CD14-positive monocyte (primary cell): ENCODE measurements at regions not wholly inside any gene's neighbourhood (a gene's known extent, or its start where the extent isn't known, plus 50 kb on each side); places are given as distances from the start of the nearest gene placed in this dataset.

Experiments
- DNase-seq, 3 donors: peaks; one replicate each; pipeline ENCODE4 v3.0.0-alpha.2; 2011 to 2022
- H2AFZ ChIP-seq: 2 replicates; pipeline ENCODE4 v1.6.0; 2012; ENCODE audit warnings: mild to moderate bottlenecking, low read depth, low read length, inconsistent platforms; ENCODE audit not compliant: insufficient read depth, poor library complexity, severe bottlenecking
- H3K27ac ChIP-seq, 2 donors: 1 replicate in 1 of 2; 2 replicates in 1 of 2; pipeline ENCODE4 v1.5.1; 2012 to 2013; ENCODE audit warnings: low read length in 2 of 2, control low read depth in 1 of 2, inconsistent platforms in 1 of 2, low read depth in 1 of 2, mild to moderate bottlenecking in 1 of 2
- H3K27me3 ChIP-seq, 2 donors: one replicate each; pipeline versions ENCODE4 v1.6.0 to v1.6.1; 2011 to 2013; ENCODE audit warnings: low read length in 2 of 2; ENCODE audit not compliant: control insufficient read depth in 2 of 2, insufficient read depth in 2 of 2
- H3K36me3 ChIP-seq, 2 donors: replicated peaks in 1 of 2; 1 replicate in 1 of 2; 2 replicates in 1 of 2; pipeline versions ENCODE4 v1.5.1 to v1.6.1; 2012 to 2013; ENCODE audit warnings: low read length in 2 of 2, control low read depth in 1 of 2, inconsistent platforms in 1 of 2, mild to moderate bottlenecking in 1 of 2; ENCODE audit not compliant: insufficient read depth in 2 of 2, control insufficient read depth in 1 of 2
- H3K4me1 ChIP-seq, 2 donors: 1 replicate in 1 of 2; 2 replicates in 1 of 2; pipeline versions ENCODE4 v1.5.1 to v1.6.1; 2012 to 2013; ENCODE audit warnings: low read length in 2 of 2, control low read depth in 1 of 2, inconsistent platforms in 1 of 2, mild to moderate bottlenecking in 1 of 2, moderate library complexity in 1 of 2; ENCODE audit not compliant: insufficient read depth in 2 of 2, control insufficient read depth in 1 of 2
- H3K4me2 ChIP-seq: replicated peaks from 2 replicates; pipeline ENCODE3; 2012; ENCODE audit warnings: low read length, moderate library complexity, mild to moderate bottlenecking; ENCODE audit not compliant: poor library complexity, severe bottlenecking; ENCODE audit errors: extremely low read depth
- H3K4me3 ChIP-seq, 3 experiments: fragments of 200-600 bp in 1 of 3; sonication (generic) in 1 of 3; replicated peaks in 1 of 3; 1 replicate in 2 of 3; 2 replicates in 1 of 3; pipeline ENCODE4 v1.5.1; 2011 to 2013; ENCODE audit warnings: low read length in 3 of 3, mild to moderate bottlenecking in 3 of 3, control low read depth in 2 of 3, low read depth in 2 of 3, inconsistent platforms in 1 of 3, moderate library complexity in 1 of 3
- H3K79me2 ChIP-seq: 2 replicates; pipeline ENCODE4 v1.6.0; 2012; ENCODE audit warnings: mild to moderate bottlenecking, control low read depth, inconsistent platforms, low read length, moderate library complexity; ENCODE audit not compliant: insufficient read depth
- H3K9ac ChIP-seq: 2 replicates; pipeline ENCODE4 v1.6.0; 2017; ENCODE audit warnings: low read length, mild to moderate bottlenecking; ENCODE audit not compliant: insufficient read depth, poor library complexity, severe bottlenecking
- H3K9me3 ChIP-seq, 2 donors: replicated peaks in 1 of 2; 1 replicate in 1 of 2; 2 replicates in 1 of 2; pipeline versions ENCODE4 v1.5.1 to v1.6.1; 2012 to 2013; ENCODE audit warnings: low read length in 2 of 2, control low read depth in 1 of 2; ENCODE audit not compliant: control insufficient read depth in 1 of 2, insufficient read depth in 1 of 2
- H4K20me1 ChIP-seq: 2 replicates; pipeline ENCODE4 v1.6.0; 2012; ENCODE audit warnings: mild to moderate bottlenecking, low read length, control low read depth, moderate library complexity; ENCODE audit not compliant: insufficient read depth
- H3K27ac Mint-ChIP-seq, 7 donors: one replicate each; pipeline ENCODE4 v1.8.0; 2020; ENCODE audit warnings: mild to moderate bottlenecking in 7 of 7, mixed read lengths in 7 of 7, moderate library complexity in 6 of 7, inconsistent platforms in 2 of 7
- H3K27me3 Mint-ChIP-seq, 3 donors: one replicate each; pipeline ENCODE4 v1.8.0; 2021 to 2022; ENCODE audit warnings: low read depth in 3 of 3, mild to moderate bottlenecking in 3 of 3, mixed read lengths in 3 of 3, moderate library complexity in 3 of 3, inconsistent platforms in 1 of 3
- H3K36me3 Mint-ChIP-seq, 2 donors: one replicate each; pipeline ENCODE4 v1.8.0; 2020; ENCODE audit warnings: mixed read lengths in 2 of 2, inconsistent platforms in 1 of 2, mild to moderate bottlenecking in 1 of 2
- H3K4me1 Mint-ChIP-seq: one replicate; pipeline ENCODE4 v1.8.0; 2020; ENCODE audit warnings: mild to moderate bottlenecking, mixed read lengths
- H3K4me3 Mint-ChIP-seq, 2 donors: one replicate each; pipeline ENCODE4 v1.8.0; 2020; ENCODE audit warnings: mild to moderate bottlenecking in 2 of 2, mixed read lengths in 2 of 2, moderate library complexity in 1 of 2
- H3K9me3 Mint-ChIP-seq, 7 donors: one replicate each; pipeline ENCODE4 v1.8.0; 2020 to 2022; ENCODE audit warnings: mixed read lengths in 7 of 7, mild to moderate bottlenecking in 6 of 7, moderate library complexity in 6 of 7, inconsistent platforms in 2 of 7
- CTCF ChIP-seq: fragments of 200-600 bp; IDR thresholded peaks from one replicate; pipeline ENCODE4 v1.8.0; 2022; ENCODE audit warnings: antibody characterized with exemption, mild to moderate bottlenecking
- WGBS: methylation state at CpG from one replicate; pipeline ENCODE4 v1.1.5; 2013; ENCODE audit warnings: missing lambda C conversion rate; ENCODE audit not compliant: insufficient coverage; 5-methylcytosine and 5-hydroxymethylcytosine counted together
- intact Hi-C, 2 donors: fragments of 100-400 bp; cut with micrococcal nuclease; formaldehyde crosslinking; loops; one replicate each; pipeline versions ENCODE4 v1.15.0 to v1.15.1; 2023

- H3K27me3 ChIP-seq: no peaks in the 10 kb centered on the region
- no peak overlapping the region for H3K4me3 Mint-ChIP-seq
- H3K4me1 ChIP-seq: no peaks in the 10 kb centered on the region
- DNase-seq: no peak
- no peak overlapping the region for H3K4me2 ChIP-seq
- H3K9ac ChIP-seq: no peak overlapping the region
- TF ChIP-seq CTCF: no peak
- no peaks in the 10 kb centered on the region for H3K27me3 Mint-ChIP-seq
- H3K4me3 ChIP-seq: no peak overlapping the region
- no peaks in the 10 kb centered on the region for H3K36me3 Mint-ChIP-seq
- intact Hi-C loops: no loop called here
- no peak overlapping the region for H3K27ac Mint-ChIP-seq
- H4K20me1 ChIP-seq: no peaks in the 10 kb centered on the region
- no peaks in the 10 kb centered on the region for H3K79me2 ChIP-seq
- H3K4me1 Mint-ChIP-seq: no peaks in the 10 kb centered on the region
- 100% methylated on average over 1 of the region's 3 CpGs for WGBS
- peaks cover 0 to 11% (median 6%) of the 10 kb centered on the region in 7 donors for H3K9me3 Mint-ChIP-seq
- no peak overlapping the region for H2AFZ ChIP-seq
- H3K9me3 ChIP-seq: peaks cover 5% of the 10 kb centered on the region in 2 donors
- no peak overlapping the region for H3K27ac ChIP-seq
- H3K36me3 ChIP-seq: no peaks in the 10 kb centered on the region
These were observed 1112.3 kb upstream of the CITED2 start for GRCh38 chr6:140486450-140487361.

GRCh38 chr6:140485740-140486449, 1111.4 kb upstream of the CITED2 start:
- Mint-ChIP-seq H3K27me3 (no peaks in the 10 kb centered on the region), H3K4me3 (no peak overlapping the region), H3K9me3 (peaks cover 0 to 11% (median 6%) of the 10 kb centered on the region in 7 donors), H3K4me1 (peaks cover 2% of the 10 kb centered on the region), H3K36me3 (no peaks in the 10 kb centered on the region), H3K27ac (no peak overlapping the region)
- no peaks in the 10 kb centered on the region for H3K4me1 ChIP-seq
- no peaks in the 10 kb centered on the region for H3K36me3 ChIP-seq
- intact Hi-C loops: no loop called here
- H2AFZ ChIP-seq: no peak overlapping the region
- H4K20me1 ChIP-seq: no peaks in the 10 kb centered on the region
- WGBS: no CpG with 5 or more reads among the region's 6 CpGs
- H3K4me2 ChIP-seq: no peak overlapping the region
- H3K27ac ChIP-seq: no peak overlapping the region
- peak in 1 of 3 donors; percentile 15 for DNase-seq
- H3K4me3 ChIP-seq: no peak overlapping the region
- peaks cover 5% of the 10 kb centered on the region in 2 donors for H3K9me3 ChIP-seq
- H3K79me2 ChIP-seq: no peaks in the 10 kb centered on the region
- no peaks in the 10 kb centered on the region for H3K27me3 ChIP-seq
- no peak for TF ChIP-seq CTCF
- no peak overlapping the region for H3K9ac ChIP-seq
